Testis (tissue), 2 donors: ENCODE measurements at regions not wholly inside any gene's neighbourhood (a gene's known extent, or its start where the extent isn't known, plus 50 kb on each side); places are given as distances from the start of the nearest gene placed in this dataset.

ENCODE experiments used
- POLR2A ChIP-seq: fragments of 450-650 bp; IDR thresholded peaks from one replicate; pipeline ENCODE4 v1.6.1; 2017; ENCODE audit warnings: antibody characterized with exemption, mild to moderate bottlenecking, moderate library complexity
- TF ChIP-seq, protein P1 (sequence below), 3 experiments: fragments of 450-650 bp in 2 of 3; fragments of 200-600 bp in 1 of 3; sonication (generic) in 1 of 3; IDR thresholded peaks; one replicate each; pipeline ENCODE4 v1.5.1; 2016 to 2019; ENCODE audit warnings: antibody characterized with exemption in 3 of 3, mild to moderate bottlenecking in 2 of 3, moderate library complexity in 1 of 3

DNA sequence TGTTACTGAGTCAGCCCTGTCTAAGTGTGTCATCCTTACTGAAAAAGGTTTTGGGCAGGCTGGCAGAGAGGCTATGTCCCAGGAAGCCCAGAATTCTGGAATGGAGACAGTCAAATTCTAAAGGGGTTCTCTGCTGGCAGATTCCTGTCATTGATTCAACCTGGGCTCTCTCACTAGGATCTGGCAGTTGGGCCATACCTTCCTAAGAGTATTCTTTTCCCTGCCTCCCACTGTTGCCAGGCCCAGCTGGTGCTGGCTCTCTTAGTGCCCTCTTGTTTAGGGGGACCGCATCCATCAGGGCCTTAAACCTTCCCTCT is 85.0 kb upstream of the EGLN3 start:
- TF ChIP-seq, protein P1, sequence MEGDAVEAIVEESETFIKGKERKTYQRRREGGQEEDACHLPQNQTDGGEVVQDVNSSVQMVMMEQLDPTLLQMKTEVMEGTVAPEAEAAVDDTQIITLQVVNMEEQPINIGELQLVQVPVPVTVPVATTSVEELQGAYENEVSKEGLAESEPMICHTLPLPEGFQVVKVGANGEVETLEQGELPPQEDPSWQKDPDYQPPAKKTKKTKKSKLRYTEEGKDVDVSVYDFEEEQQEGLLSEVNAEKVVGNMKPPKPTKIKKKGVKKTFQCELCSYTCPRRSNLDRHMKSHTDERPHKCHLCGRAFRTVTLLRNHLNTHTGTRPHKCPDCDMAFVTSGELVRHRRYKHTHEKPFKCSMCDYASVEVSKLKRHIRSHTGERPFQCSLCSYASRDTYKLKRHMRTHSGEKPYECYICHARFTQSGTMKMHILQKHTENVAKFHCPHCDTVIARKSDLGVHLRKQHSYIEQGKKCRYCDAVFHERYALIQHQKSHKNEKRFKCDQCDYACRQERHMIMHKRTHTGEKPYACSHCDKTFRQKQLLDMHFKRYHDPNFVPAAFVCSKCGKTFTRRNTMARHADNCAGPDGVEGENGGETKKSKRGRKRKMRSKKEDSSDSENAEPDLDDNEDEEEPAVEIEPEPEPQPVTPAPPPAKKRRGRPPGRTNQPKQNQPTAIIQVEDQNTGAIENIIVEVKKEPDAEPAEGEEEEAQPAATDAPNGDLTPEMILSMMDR (IDR thresholded peaks at IDR 0.05) = no peak
- TF ChIP-seq POLR2A = no peak
